ENCODE measurements at regions not wholly inside any gene's neighbourhood (a gene's known extent, or its start where the extent isn't known, plus 50 kb on each side); places are given as distances from the start of the nearest gene placed in this dataset.

GRCh38 chr5:17769277-17769676, 135.0 kb downstream of the TAF11L14 start:
- Histone ChIP-seq H3K79me1 (ENCODE audit: low read depth in 1 of 2, low read length in 2 of 2) (no peaks in the 10 kb centered on the region), H2BK5ac (ENCODE audit: low read depth, low read length, poor library complexity, severe bottlenecking) (no peak overlapping the region), H2BK20ac (ENCODE audit: low read depth, low read length) (no peak overlapping the region), H2AFZ (replicated peaks; ENCODE audit: low read length, poor library complexity) (no peak overlapping the region), H3K4me1 (ENCODE audit: control insufficient read depth, insufficient read depth, low read length) (no peaks in the 10 kb centered on the region), H3K9ac (ENCODE audit: low read depth, low read length) (no peak overlapping the region), H2AK9ac (replicated peaks; ENCODE audit: low read depth, low read length, poor library complexity) (no peak overlapping the region), H3K23ac (ENCODE audit: low read depth, low read length) (no peak overlapping the region), H3K9me1 (ENCODE audit: insufficient read depth, low read length) (no peaks in the 10 kb centered on the region), H3K4me2 (ENCODE audit: low read depth, low read length) (no peak overlapping the region), H3K4me3 (ENCODE audit: insufficient read depth, low read depth, low read length) (no peak overlapping the region), H2BK120ac (ENCODE audit: low read depth, low read length) (no peak overlapping the region), H3K14ac (replicated peaks; ENCODE audit: low read depth, low read length) (no peak overlapping the region), H2AK5ac (ENCODE audit: low read depth, low read length) (no peak overlapping the region), H4K8ac (ENCODE audit: low read depth in 2 of 2, low read length in 2 of 2) (no peak overlapping the region), H2BK15ac (ENCODE audit: low read depth, low read length) (no peak overlapping the region), H4K20me1 (ENCODE audit: insufficient read depth, low read length) (no peaks in the 10 kb centered on the region), H3K18ac (ENCODE audit: low read depth, low read length) (no peak overlapping the region), H3K27me3 (ENCODE audit: control insufficient read depth, insufficient read depth, low read length) (no peaks in the 10 kb centered on the region), H3K36me3 (ENCODE audit: control insufficient read depth, insufficient read depth, low read length) (no peaks in the 10 kb centered on the region), H3K9me3 (ENCODE audit: control insufficient read depth, insufficient read depth, low read length) (no peaks in the 10 kb centered on the region), H3K4ac (ENCODE audit: low read depth, low read length) (no peak overlapping the region), H3K56ac (ENCODE audit: extremely low read depth, insufficient read depth, low read length) (no peak overlapping the region), H3K27ac (ENCODE audit: insufficient read depth, low read length) (no peak overlapping the region), H4K91ac (ENCODE audit: insufficient read depth, low read depth, low read length) (no peak overlapping the region), H4K5ac (ENCODE audit: low read depth, low read length) (no peak overlapping the region)
- ATAC-seq (ENCODE audit: low read depth) (no peak), DNase-seq (no peak)
- ChIA-PET CTCF (no interaction called here), POLR2A (ENCODE audit: unreplicated experiment) (no interaction called here)
- in situ Hi-C loops (cut with MboI; ENCODE audit: low sequenced_read_pairs) (no loop called here), intact Hi-C loops (cut with micrococcal nuclease) (no loop called here), dilution Hi-C loops (cut with HindIII; ENCODE audit: low sequenced_read_pairs, unreplicated experiment) (no loop called here)
- no peak for TF ChIP-seq USF2 (IDR thresholded peaks at IDR 0.05; ENCODE audit: low read depth, low read length)
- TF ChIP-seq MAFK (IDR thresholded peaks at IDR 0.05; ENCODE audit: low read depth, low read length), result no peak
- no peak for TF ChIP-seq RFX5 (IDR thresholded peaks at IDR 0.05; ENCODE audit: low read depth, low read length)
- no peak for TF ChIP-seq MAZ (IDR thresholded peaks at IDR 0.05; ENCODE audit: borderline replicate concordance, low read depth, low read length)
- no peak for TF ChIP-seq RCOR1 (IDR thresholded peaks at IDR 0.05; ENCODE audit: insufficient replicate concordance, low read length)
- TF ChIP-seq CTCF (conservative IDR thresholded peaks at IDR 0.05; ENCODE audit: low read depth, low read length), result no peak
- TF ChIP-seq NFE2L2 (IDR thresholded peaks at IDR 0.05; ENCODE audit: low read depth, low read length), result no peak
- no peak for TF ChIP-seq CEBPB (IDR thresholded peaks at IDR 0.05; ENCODE audit: low read depth, low read length)
- TF ChIP-seq MXI1 (IDR thresholded peaks at IDR 0.05; ENCODE audit: borderline replicate concordance, low read depth, low read length), result no peak
- TF ChIP-seq RAD21 (IDR thresholded peaks at IDR 0.05; ENCODE audit: low read length), result no peak
- no peak for TF ChIP-seq CHD1 (IDR thresholded peaks at IDR 0.05; ENCODE audit: low read depth, low read length)
- no peak for TF ChIP-seq BHLHE40 (IDR thresholded peaks at IDR 0.05; ENCODE audit: low read depth, low read length)
- BruUV-seq (replicated peaks), result no TSS peak
- WGBS, 2 experiments (ENCODE audit: extremely low coverage in 2 of 2, insufficient read length in 1 of 2), result no CpG with 5 or more reads among the region's 3 CpGs

Data from IMR-90 (cell line).